NCI-H2196 (cell line): ENCODE measurements at regions not wholly inside any gene's neighbourhood (a gene's known extent, or its start where the extent isn't known, plus 50 kb on each side); places are given as distances from the start of the nearest gene placed in this dataset.
"Not testable (repeated sequence)": the region's sequence is repeated elsewhere in the genome, so short reads cannot be mapped to it uniquely, and the experiment has no call there.

Experiments used
- DNase-seq: peaks from one replicate; lab custom pipeline; 2025; ENCODE audit not compliant: unreplicated experiment; lab: John Stamatoyannopoulos, UW

DNA sequence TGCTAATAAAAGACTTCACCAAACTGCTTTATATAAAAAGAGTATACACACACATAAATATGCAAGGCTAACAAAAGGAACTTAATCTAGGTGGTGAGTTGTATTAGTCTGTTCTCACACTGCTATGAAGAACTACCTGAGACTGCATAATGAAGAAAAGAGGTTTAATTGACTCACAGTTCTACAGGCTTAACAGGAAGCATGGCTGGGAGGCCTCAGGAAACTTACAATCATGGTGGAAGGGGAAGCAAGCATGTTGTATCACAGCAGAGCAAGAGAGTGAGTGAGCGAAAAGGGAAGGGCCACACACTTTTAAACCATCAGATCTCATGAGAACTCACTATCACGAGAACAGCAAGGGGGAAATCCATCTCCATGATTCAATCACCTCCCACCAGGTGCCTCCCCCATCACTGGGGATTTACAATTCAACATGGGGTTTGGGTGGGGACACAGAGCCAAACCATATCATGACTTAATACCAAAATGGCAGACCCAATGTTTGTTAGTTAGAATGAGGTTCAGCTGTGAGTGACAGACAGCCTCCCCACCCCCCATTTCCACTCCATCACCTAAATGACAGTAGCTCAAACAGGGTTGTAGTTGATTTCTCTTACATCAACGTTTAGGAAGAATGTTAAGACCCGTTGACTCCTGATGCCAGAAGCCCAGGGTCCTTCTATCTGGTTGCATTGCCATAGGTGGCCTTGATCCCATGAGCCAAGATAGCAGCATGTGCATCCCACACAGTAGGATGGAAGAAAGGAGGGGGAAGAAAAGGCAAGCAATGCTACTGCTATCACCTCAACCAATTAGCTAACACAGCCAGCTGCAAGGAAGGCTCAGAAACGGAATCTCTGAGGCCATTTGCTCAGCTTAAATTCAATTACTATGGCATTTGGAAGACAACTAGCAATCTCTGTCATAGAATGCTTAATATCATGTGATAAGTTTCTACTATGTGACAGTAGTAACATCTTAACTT is 77.0 kb downstream of the CCDC71L start:
- DNase-seq: no peak

DNA sequence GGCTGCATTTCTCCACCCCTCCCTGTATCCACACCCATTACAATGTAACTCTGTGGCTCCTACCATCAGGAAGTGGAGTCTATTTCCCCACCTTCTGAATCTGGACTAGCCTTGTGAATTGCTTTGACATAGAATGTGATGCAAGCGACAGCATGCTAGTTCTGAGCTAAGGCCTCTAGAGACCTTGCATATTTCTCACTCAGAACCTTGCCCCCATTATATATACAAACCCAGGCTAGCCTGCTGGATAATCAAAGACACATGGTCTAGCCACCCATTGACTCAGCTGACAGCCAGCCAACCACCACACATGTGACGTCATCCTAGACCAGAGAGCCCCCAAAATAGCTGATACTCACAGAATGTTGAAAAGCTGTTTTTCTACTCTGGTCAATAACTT is 77.9 kb downstream of the CCDC71L start:
- DNase-seq: no peak

DNA sequence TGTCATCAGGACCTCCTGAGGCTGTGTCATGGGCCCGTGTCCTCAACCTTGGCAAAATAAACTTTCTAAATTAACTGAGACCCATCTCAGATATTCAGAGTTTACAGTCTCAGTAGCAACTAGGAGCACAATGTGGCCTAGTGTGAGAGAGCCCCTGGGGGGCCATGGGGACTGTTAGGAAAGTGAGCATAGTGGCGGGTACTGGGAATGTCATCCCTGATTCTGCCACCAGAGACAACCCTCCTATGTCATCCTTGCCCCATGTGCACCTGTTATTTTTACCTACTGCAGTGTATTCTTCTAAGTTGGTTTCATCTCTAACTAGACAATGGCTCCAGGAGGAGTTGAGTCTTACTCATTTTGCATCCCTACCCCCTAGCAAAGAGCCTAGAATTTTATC is 78.6 kb downstream of the CCDC71L start:
- no peak for DNase-seq

DNA sequence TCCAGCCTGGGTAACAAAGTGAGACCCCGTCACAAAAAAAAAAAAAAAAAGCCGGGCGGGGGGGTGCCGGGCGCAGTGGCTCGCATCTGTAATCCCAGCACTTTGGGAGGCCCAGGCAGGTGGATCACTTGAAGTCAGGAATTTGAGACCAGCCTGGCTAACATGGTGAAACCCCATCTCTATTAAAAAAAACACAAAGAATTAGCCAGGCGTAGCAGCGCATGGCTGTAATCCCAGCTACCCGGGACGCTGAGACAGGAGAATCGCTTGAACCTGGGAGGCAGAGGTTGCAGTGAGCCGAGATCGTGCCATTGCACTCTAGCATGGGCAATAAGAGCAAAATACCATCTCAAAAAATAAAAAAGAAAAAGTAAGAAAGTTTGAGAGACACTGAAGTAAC is 81.9 kb downstream of the CCDC71L start:
- not testable (repeated sequence) for DNase-seq

DNA sequence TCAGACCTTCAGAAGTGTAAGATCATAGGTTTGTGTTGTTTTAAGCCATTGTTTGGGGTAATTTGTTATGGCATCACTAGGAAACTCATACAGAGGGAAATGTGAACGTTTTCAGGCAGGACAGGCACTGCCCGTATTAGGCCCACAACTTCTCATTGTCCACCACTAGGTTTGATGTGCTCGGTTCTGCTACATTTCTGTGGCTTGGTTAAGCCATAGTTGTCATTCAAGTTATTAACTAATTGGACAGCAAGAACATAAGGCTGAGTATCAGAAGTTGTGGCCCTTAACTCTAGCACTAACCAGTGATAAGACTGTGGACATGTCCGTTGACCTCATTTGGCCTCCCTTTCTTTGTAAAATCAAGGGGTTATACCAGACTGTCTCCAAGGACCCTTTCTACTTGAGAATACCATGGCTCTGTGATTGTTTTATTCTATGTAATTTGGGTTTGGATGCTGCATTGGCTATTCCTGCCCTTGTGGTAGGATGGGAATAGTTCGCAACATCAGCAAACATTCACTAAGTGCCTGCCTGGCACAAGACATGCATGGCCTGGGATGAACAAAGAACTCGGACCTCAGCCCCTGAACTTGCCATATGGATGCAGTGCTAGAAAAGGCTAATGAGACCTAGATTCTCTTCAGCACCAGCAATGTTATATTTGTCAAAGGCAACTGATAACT is 85.7 kb downstream of the CCDC71L start:
- no peak for DNase-seq

DNA sequence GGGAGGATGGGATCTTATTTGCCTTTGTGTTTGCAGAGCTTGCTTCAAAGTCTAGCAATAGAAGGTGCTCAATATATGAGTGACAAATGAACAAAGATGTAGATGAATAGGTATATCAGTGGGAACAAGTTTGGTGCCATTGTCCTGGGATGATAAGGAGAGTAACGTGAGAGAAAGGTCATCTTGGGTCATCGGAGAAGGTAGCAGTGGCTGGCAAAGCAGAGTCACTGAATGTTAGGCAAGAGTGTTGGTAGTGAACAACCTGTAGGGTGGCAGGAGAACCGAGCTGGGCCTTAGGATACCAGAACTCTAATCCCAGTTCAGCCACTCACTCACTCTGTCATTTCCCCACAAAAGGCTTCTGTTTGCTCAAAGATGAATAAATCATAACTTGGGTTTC is 87.2 kb downstream of the CCDC71L start:
- DNase-seq: no peak

DNA sequence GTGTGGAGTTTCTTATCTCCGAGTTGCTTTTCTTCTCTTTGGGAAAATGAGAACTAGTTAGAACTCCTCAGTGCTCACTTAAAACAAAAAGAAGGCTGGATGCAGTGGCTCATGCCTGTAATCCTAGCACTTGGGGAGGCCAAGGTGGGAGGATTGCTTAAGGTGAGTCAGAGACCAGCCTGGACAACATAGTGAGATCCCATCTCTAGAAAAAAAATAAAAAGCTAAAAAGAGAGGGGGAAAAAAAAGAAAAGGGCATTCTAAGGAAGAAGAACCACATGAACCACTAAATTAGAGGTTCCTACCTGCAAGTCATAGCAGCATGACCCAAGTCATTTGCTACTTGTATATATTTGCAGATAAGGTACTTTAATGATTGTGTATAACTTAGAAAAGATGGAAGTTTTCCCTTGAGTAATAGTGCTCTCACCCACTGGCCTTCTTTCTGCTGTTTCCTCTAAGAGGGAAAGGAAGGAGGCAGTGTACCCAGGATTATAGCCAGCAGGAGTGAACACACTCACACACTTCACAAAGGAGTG is 87.8 kb downstream of the CCDC71L start:
- no peak for DNase-seq

DNA sequence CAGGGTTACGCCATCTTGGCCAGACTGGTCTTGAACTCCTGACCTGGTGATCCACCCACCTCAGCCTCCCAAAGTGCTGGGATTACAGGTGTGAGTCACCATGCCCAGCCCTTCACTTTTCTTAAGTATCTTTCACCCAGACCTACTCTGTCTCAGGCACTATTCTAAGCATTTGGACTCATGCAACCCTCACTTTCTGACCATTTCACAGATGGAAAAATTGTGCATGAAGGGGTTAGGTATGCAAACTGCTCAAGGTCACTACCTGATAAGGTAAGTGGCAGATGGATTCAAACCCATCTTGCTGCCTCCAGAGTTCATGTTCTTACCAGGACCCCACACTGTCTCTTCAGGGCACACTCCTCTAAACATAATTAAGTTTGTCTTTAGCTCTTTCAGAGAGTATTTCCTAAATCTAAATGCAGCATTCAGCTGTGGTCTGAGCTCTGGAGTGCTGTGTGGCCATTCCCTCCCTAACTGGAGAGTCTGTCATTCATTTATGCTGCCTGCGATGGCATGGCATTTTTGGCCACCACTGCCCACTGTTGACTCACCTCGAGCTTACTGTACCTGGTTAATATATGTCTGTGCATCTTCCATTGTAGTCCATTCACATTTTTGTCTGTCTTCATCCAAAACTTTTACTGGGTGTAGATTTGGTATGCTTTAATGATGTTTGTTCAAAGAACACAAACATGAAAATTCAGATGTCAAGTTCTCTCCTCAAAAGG is 88.4 kb downstream of the CCDC71L start:
- no peak for DNase-seq

DNA sequence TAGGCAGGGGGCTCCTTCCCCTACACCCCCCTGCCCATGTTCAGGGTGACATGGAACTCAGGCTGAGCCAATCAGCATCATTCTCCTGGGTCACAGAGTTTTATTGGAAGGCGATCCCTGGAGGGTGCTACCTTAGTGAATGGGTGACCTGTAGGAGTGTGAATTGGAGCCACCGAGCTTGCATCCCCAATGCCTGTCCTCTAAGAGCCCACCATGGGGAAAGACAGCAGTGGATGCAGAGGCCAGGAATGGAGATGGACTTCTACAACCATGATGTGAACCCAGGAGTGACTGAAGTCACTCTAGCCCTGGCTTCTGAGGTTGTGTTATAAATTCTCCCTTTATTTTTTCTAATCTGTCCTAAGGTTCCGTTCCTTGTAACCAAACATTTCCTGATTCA is 89.4 kb downstream of the CCDC71L start:
- DNase-seq: no peak

DNA sequence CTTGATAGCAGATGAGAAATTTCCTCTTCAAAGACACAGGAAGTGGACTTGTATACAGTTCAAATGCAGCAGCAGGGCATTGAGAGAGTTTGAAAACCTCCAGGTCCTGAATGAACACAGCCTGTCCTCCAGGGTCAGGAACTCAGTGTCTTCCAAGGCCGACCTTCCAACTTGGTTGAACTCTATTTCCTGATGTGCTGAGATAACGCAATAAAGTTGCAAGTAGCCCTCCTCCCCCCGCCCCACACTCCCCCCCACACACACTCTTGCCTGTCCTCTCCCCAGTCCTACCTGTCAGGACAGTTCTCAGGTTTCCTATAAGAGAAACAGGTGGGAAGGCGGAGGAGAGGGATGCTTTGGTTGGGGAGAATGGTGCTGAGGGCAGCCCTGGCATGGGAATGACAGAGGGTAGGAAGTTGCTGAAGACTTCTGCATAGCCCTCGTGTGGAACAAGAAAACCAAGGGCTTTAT is 90.0 kb downstream of the CCDC71L start:
- DNase-seq: no peak

DNA sequence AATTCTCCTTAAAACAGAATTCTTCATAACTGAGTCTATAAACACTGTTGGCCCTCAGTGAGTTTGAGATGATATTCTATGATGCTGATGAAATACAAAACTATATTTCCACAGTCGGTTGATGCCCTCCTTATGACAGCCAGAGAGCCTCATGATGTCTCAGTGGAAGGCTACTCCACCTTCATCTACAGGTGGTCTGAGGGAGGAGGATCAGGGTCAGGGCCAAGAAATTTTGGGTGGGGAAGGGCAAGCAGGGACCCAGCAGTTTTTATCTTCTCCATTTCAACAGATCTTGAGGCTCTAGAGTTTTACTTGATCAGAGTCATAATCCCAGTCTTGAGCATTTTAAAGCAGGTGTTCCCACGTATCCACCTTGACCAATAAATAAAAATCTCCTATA is 90.8 kb downstream of the CCDC71L start:
- no peak for DNase-seq

DNA sequence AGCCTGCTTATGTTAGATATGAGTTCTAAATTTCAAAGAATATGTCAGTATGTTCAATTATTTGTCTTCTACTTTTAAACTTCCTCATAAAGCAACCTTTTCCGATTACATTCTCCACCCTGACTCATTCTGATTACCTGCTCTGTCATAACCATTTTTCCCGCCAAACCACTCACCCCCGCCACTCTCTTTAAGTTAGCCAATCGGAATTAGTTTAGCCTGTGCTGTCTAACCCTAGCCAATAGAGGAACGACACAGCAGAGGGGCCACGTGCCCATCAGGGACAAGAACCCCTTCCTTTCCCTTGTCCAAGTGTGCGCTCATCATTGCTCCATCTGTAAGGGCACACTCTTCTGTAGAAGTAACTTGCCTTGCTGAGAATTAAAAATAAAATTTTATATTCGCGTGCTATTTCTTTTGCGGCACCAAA is 91.4 kb downstream of the CCDC71L start:
- DNase-seq: no peak

DNA sequence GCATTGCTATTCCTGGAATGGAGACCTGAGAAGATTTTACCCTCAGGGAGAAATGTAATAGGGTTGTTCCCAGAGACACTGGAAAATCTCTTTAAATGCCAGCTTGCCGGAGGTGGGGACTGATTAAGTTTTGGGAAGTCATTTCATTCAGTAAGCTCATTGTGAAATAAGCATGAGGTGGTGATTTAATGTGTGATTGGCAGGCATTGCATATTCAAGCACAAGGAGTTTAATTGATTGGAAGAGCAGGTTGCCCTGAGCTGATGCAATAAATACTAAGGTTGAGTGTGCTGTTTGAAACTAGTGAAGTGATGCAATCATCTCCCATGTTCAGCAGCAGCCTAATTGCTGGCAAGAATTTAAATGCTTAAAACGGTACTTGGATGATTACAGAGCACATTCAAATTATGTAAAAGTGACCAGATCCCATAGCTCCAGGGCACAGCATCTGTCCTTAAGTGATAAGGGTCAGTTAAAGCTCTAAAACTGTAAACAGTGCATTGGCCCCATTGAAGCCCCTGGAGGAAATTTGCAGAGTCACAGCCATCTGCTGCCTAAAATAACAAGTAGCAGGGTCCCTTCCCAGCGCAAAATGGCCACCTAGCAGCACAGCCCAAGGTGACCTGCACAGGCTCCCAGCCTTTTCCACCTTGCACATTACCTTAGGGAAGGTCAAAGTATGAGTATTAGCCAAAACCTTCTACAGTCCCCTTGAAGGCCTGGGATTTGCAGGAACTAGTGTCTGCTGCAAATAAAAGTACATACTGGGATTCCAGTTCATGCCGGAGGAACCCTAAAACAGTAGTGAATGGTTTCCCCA is 92.1 kb downstream of the CCDC71L start:
- DNase-seq: no peak

DNA sequence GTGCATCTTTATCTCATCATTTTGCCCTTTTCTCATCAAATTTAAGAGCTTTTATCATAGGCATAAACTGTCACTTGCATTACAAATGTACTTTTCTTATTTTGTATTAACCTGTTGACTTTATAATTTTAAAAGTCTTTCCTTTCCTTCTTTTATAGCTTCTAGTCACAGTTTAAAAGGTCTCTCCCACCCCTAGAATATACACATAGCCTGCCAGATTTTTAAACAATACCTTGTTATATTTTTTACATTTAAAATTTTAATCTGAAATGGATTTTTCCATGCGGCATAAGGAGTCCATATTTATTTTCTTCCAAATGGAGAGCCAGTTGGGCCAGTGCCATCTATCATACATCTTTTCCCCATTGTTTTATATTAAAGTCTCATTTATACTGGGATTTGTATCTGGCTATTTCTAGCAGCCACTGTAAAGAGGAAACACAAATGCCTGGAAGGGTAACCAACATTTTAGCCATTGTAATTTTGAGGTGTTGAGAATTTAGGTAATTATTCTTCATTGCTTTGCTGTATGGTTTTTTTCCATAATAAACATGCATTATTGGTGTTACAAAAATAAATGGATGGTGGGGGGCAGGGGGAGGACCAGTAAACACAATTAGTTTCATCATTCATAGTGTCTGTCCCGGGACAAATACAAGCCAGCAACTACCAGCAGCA is 92.8 kb downstream of the CCDC71L start:
- DNase-seq: no peak

DNA sequence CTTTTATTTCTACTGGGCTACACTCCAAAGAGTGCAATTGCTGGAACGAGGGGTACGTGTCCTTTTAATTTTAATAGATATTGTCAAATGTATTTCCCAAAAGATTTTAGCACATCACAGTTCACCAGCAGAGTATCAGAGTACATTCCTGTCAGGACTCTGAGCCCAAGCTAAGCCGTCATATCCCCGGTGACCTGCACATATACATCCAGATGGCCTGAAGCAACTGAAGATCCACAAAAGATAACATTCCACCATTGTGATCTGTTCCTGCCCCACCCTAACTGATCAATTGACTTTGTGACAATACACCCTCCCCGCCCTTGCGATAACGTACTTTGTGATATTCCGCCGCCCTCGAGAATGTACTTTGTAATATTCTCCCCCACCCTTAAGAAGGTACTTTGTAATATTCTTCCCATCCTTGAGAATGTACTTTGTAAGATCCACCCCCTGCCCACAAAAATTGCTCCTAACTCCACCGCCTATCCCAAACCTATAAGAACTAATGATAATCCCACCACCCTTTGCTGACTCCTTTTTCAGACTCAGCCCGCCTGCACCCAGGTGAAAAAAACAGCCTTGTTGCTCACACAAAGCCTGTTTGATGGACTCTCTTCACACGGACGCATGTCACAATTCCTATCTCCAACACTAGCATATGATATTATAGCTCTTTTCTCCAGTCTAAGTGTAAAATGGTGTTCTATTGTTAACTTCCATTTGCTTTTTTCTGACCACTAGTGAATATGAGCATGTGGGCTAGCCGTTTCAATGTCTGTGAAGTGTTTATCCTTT is 93.6 kb downstream of the CCDC71L start:
- DNase-seq: not testable (repeated sequence)

DNA sequence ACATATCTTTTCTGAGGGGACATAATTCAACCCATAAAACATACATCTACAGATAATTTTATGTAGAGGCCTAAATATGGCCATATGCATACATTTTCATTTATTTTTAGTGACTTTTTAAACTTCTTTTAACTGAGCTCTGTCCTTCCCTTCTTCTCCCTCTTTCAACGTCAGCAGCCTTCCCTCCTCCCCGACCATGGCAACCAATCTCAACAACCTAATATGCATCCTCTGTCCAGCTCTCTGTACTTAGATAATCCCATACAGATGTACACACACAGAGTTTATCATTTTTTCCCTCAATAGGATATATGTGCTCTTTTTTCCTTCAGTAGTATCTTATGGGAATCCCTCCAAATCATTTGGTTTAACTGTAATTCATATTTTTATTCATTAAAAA is 94.3 kb downstream of the CCDC71L start:
- DNase-seq: no peak

DNA sequence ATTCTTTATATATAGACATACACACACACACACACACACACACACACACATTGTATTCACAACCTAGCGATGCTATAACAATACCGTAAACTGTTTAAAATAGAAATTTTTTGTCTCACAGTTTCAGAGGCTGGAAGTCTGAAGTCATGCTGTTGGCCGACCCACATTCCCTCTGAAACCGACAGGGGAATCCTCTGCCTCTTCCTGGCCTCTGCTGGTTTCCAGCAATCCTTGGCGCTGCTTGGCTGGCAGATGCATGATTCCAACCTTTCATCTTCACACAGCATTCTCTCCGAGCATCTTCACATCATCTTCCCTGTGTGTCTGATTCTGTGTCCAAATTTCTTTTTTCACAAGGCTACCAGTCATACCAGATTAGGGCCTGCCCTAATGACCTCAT is 94.8 kb downstream of the CCDC71L start:
- no peak for DNase-seq

DNA sequence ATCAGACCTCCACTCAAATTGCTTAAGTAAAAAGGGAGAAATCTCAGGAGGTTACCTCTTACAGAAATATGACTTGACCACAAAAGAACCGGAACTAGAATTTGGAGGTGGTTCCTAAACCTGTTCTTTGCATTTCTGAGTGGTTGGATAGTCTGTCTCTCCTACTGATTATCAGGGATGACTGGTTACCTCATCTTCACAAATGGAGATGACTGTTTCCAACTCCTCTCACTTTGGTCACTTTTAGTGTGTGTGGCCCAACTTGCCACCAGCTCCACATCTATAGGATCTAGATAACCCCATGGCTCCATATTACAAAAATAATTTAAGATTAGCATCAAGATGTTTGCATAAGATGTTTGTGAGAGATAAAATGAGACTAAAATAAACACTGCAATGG is 95.5 kb downstream of the CCDC71L start:
- no peak for DNase-seq
